H9 (cell line): ENCODE measurements at regions not wholly inside any gene's neighbourhood (a gene's known extent, or its start where the extent isn't known, plus 50 kb on each side); places are given as distances from the start of the nearest gene placed in this dataset.

ENCODE experiments used
- DNase-seq: peaks from one replicate; pipeline ENCODE4 v3.0.0-alpha.2; 2017
- H2AFZ ChIP-seq: one replicate; pipeline ENCODE4 v1.6.1; 2013; ENCODE audit warnings: mild to moderate bottlenecking, low read length, control low read depth, moderate library complexity
- H2AK5ac ChIP-seq: 2 replicates; pipeline ENCODE4 v1.6.1; 2013; ENCODE audit warnings: low read length, control low read depth, mixed read lengths; ENCODE audit not compliant: insufficient read length
- H2BK120ac ChIP-seq: one replicate; pipeline ENCODE4 v1.6.1; 2013; ENCODE audit warnings: low read depth, mild to moderate bottlenecking, low read length, control low read depth, inconsistent platforms; ENCODE audit not compliant: poor library complexity, severe bottlenecking
- H2BK12ac ChIP-seq: 2 replicates; pipeline ENCODE4 v1.6.1; 2013; ENCODE audit warnings: low read length, control low read depth, mixed read lengths, low read depth; ENCODE audit not compliant: insufficient read length
- H2BK15ac ChIP-seq: 2 replicates; pipeline ENCODE4 v1.6.1; 2013; ENCODE audit warnings: low read depth, low read length, control low read depth
- H2BK20ac ChIP-seq: one replicate; pipeline ENCODE4 v1.6.1; 2013; ENCODE audit warnings: low read depth, mild to moderate bottlenecking, low read length, control low read depth, inconsistent platforms; ENCODE audit not compliant: poor library complexity, severe bottlenecking
- H2BK5ac ChIP-seq: 2 replicates; pipeline ENCODE4 v1.6.1; 2013; ENCODE audit warnings: low read length, control low read depth, mixed read lengths; ENCODE audit not compliant: insufficient read length
- H3K14ac ChIP-seq: 2 replicates; pipeline ENCODE4 v1.6.1; 2013; ENCODE audit warnings: low read length, control low read depth; ENCODE audit not compliant: insufficient read depth
- H3K18ac ChIP-seq: 2 replicates; pipeline ENCODE4 v1.6.1; 2013; ENCODE audit warnings: low read depth, mild to moderate bottlenecking, mixed read lengths, low read length, control low read depth; ENCODE audit not compliant: insufficient read length
- H3K23ac ChIP-seq: 2 replicates; pipeline ENCODE4 v1.6.1; 2013; ENCODE audit warnings: low read length, control low read depth, mixed read lengths, low read depth; ENCODE audit not compliant: insufficient read length
- H3K23me2 ChIP-seq: 2 replicates; pipeline ENCODE4 v1.6.1; 2013; ENCODE audit warnings: low read depth, mild to moderate bottlenecking, mixed read lengths, low read length, control low read depth; ENCODE audit not compliant: insufficient read length, poor library complexity, severe bottlenecking
- H3K27ac ChIP-seq: 2 replicates; pipeline ENCODE4 v1.5.1; 2013; ENCODE audit warnings: low read length, control low read depth, mixed read lengths, low read depth; ENCODE audit not compliant: insufficient read length
- H3K27me3 ChIP-seq: 2 replicates; pipeline ENCODE4 v1.6.1; 2013; ENCODE audit warnings: low read length, control low read depth, inconsistent platforms; ENCODE audit not compliant: insufficient read depth
- H3K4ac ChIP-seq: 2 replicates; pipeline ENCODE4 v1.6.1; 2013; ENCODE audit warnings: low read depth, mild to moderate bottlenecking, control low read depth, inconsistent platforms, low read length, moderate library complexity
- H3K4me1 ChIP-seq: 2 replicates; pipeline ENCODE4 v1.6.1; 2013; ENCODE audit warnings: low read length, control low read depth, inconsistent platforms; ENCODE audit not compliant: insufficient read depth
- H3K4me2 ChIP-seq: 2 replicates; pipeline ENCODE4 v1.6.1; 2013; ENCODE audit warnings: low read length, control low read depth, mixed read lengths; ENCODE audit not compliant: insufficient read length, insufficient read depth
- H3K56ac ChIP-seq: 2 replicates; pipeline ENCODE4 v1.6.1; 2013; ENCODE audit warnings: low read depth, mild to moderate bottlenecking, mixed read lengths, low read length, control low read depth; ENCODE audit not compliant: insufficient read length
- H3K79me1 ChIP-seq: 2 replicates; pipeline ENCODE4 v1.6.1; 2013; ENCODE audit warnings: low read depth, mild to moderate bottlenecking, moderate library complexity, low read length, control low read depth, inconsistent platforms; ENCODE audit not compliant: insufficient read depth, poor library complexity, severe bottlenecking
- H3K79me2 ChIP-seq: 2 replicates; pipeline ENCODE4 v1.6.1; 2013; ENCODE audit warnings: low read length, control low read depth, inconsistent platforms; ENCODE audit not compliant: insufficient read depth
- H3K9ac ChIP-seq: 2 replicates; pipeline ENCODE4 v1.6.1; 2013; ENCODE audit warnings: low read length, control low read depth, mixed read lengths; ENCODE audit not compliant: insufficient read length; ENCODE audit errors: extremely low read depth
- H3K9me3 ChIP-seq: one replicate; pipeline ENCODE4 v1.6.1; 2013; ENCODE audit warnings: low read depth, low read length, inconsistent platforms; ENCODE audit not compliant: control insufficient read depth
- H3T11ph ChIP-seq: one replicate; pipeline ENCODE4 v1.6.1; 2013; ENCODE audit warnings: mild to moderate bottlenecking, low read length, control low read depth, inconsistent platforms
- H4K20me1 ChIP-seq: one replicate; pipeline ENCODE4 v1.6.1; 2013; ENCODE audit not compliant: control insufficient read depth, insufficient read length, insufficient read depth
- H4K5ac ChIP-seq: 2 replicates; pipeline ENCODE4 v1.6.1; 2013; ENCODE audit warnings: low read depth, mild to moderate bottlenecking, mixed read lengths, low read length, control low read depth; ENCODE audit not compliant: insufficient read length
- H4K8ac ChIP-seq: replicated peaks from 2 replicates; pipeline ENCODE4 v1.6.1; 2013; ENCODE audit warnings: low read length, control low read depth, mixed read lengths, low read depth; ENCODE audit not compliant: insufficient read length
- H4K91ac ChIP-seq: 2 replicates; pipeline ENCODE4 v1.6.1; 2013; ENCODE audit warnings: low read depth, mild to moderate bottlenecking, moderate library complexity, mixed read lengths, low read length, control low read depth; ENCODE audit not compliant: insufficient read length
- H3K27ac Mint-ChIP-seq, 3 experiments: 2 replicates in 2 of 3; 3 replicates in 1 of 3; pipeline ENCODE4 v1.8.0; 2020 to 2021; ENCODE audit warnings: mixed read lengths in 3 of 3, mild to moderate bottlenecking in 1 of 3, moderate library complexity in 1 of 3
- H3K27me3 Mint-ChIP-seq: 2 replicates; pipeline ENCODE4 v1.8.0; 2021; ENCODE audit warnings: low read depth, mild to moderate bottlenecking, moderate library complexity, mixed read lengths
- H3K36me3 Mint-ChIP-seq, 3 experiments: 2 replicates in 2 of 3; 3 replicates in 1 of 3; pipeline ENCODE4 v1.8.0; 2020 to 2021; ENCODE audit warnings: low read depth in 3 of 3, mixed read lengths in 3 of 3; ENCODE audit not compliant: insufficient read depth in 1 of 3
- H3K4me1 Mint-ChIP-seq, 2 experiments: 2 replicates each; pipeline ENCODE4 v1.8.0; 2020; ENCODE audit warnings: mixed read lengths in 2 of 2
- H3K4me3 Mint-ChIP-seq, 2 experiments: 2 replicates in 1 of 2; 3 replicates in 1 of 2; pipeline ENCODE4 v1.8.0; 2020 to 2021; ENCODE audit warnings: mild to moderate bottlenecking in 2 of 2, mixed read lengths in 2 of 2, moderate library complexity in 1 of 2
- H3K9me3 Mint-ChIP-seq, 2 experiments: 2 replicates in 1 of 2; 3 replicates in 1 of 2; pipeline ENCODE4 v1.8.0; 2020; ENCODE audit warnings: mild to moderate bottlenecking in 2 of 2, mixed read lengths in 2 of 2, moderate library complexity in 1 of 2
- CTCF ChIP-seq: fragments of 200-600 bp; sonication (generic); conservative IDR thresholded peaks from 3 replicates; pipeline ENCODE4 v1.8.0; 2021; ENCODE audit warnings: antibody characterized with exemption, mild to moderate bottlenecking
- WGBS: extraction: QIAGEN DNeasy Blood & Tissue Kit; methylation state at CpG from one replicate; pipeline ENCODE4 v1.1.7; 2013; ENCODE audit warnings: missing lambda C conversion rate, low lambda C conversion rate, mixed read lengths; ENCODE audit not compliant: insufficient read length; ENCODE audit errors: extremely low coverage; 5-methylcytosine and 5-hydroxymethylcytosine counted together

GRCh38 chr2:239726631-239727181 lies 298.4 kb downstream of the NDUFA10 start:
- no CpG with 5 or more reads among the region's 13 CpGs for WGBS
- Histone ChIP-seq H3K4me2 (no peak overlapping the region), H2BK120ac (no peak overlapping the region), H3K27me3 (no peaks in the 10 kb centered on the region), H3K4me1 (no peaks in the 10 kb centered on the region), H4K20me1 (no peaks in the 10 kb centered on the region), H3K56ac (no peak overlapping the region), H3K18ac (no peak overlapping the region), H3K79me1 (no peaks in the 10 kb centered on the region), H2BK12ac (no peak overlapping the region), H3K9ac (no peak overlapping the region), H2AFZ (no peak overlapping the region), H3T11ph (no peak overlapping the region), H4K91ac (no peak overlapping the region), H4K8ac (no peak overlapping the region), H4K5ac (no peak overlapping the region), H3K79me2 (no peaks in the 10 kb centered on the region), H3K27ac (no peak overlapping the region), H2BK20ac (no peak overlapping the region), H3K4ac (no peak overlapping the region), H2BK5ac (no peak overlapping the region), H3K14ac (peak overlapping the region; percentile 40), H3K9me3 (no peaks in the 10 kb centered on the region), H2AK5ac (no peak overlapping the region), H2BK15ac (no peak overlapping the region), H3K23me2 (no peaks in the 10 kb centered on the region), H3K23ac (no peak overlapping the region)
- Mint-ChIP-seq H3K36me3 (peaks cover 0 to 3% (median 0%) of the 10 kb centered on the region in 3 experiments; a peak in 1 of 7 replicates), H3K9me3 (peaks cover 3 to 4% of the 10 kb centered on the region in 2 experiments; a peak in 3 of 5 replicates), H3K27me3 (no peaks in the 10 kb centered on the region; the same call in 1 of the 2 replicates), H3K4me3 (no peak overlapping the region), H3K4me1 (peaks cover 3 to 15% of the 10 kb centered on the region in 2 experiments), H3K27ac (no peak overlapping the region)
- TF ChIP-seq CTCF = no peak
- DNase-seq = no peak
